ENCODE measurements at regions not wholly inside any gene's neighbourhood (a gene's known extent, or its start where the extent isn't known, plus 50 kb on each side); places are given as distances from the start of the nearest gene placed in this dataset.
"Not testable (repeated sequence)": the region's sequence is repeated elsewhere in the genome, so short reads cannot be mapped to it uniquely, and the experiment has no call there.

GRCh38 chr9:85310573-85310972, 431.2 kb downstream of the AGTPBP1 start:
- DNase-seq, result no peak
- intact Hi-C loops (cut with DNase I), result no loop called here
- no peaks in the 10 kb centered on the region for H3K9me3 ChIP-seq
- H3K4me1 ChIP-seq, result no peaks in the 10 kb centered on the region
- no peak overlapping the region for H3K27ac ChIP-seq
- no peaks in the 10 kb centered on the region for H3K36me3 ChIP-seq
- no peak overlapping the region for H3K4me3 ChIP-seq
- H3K27me3 ChIP-seq, result no peaks in the 10 kb centered on the region
- TF ChIP-seq CTCF (IDR thresholded peaks at IDR 0.05), result no peak
- ATAC-seq, result no peak

- intact Hi-C loops (cut with DNase I), result no loop called here
- no peaks in the 10 kb centered on the region for H3K27me3 ChIP-seq
- TF ChIP-seq CTCF (IDR thresholded peaks at IDR 0.05), result no peak
- H3K36me3 ChIP-seq, result no peaks in the 10 kb centered on the region
- H3K4me1 ChIP-seq, result no peaks in the 10 kb centered on the region
- no peaks in the 10 kb centered on the region for H3K9me3 ChIP-seq
- no peak for DNase-seq
- H3K27ac ChIP-seq, result no peak overlapping the region
- ATAC-seq, result no peak
- H3K4me3 ChIP-seq, result no peak overlapping the region
Observed at GRCh38 chr9:85303757-85304134, 438.0 kb downstream of the AGTPBP1 start.

GRCh38 chr9:85302938-85303756, 438.6 kb downstream of the AGTPBP1 start:
- Histone ChIP-seq H3K27ac (no peak overlapping the region), H3K4me3 (no peak overlapping the region), H3K36me3 (no peaks in the 10 kb centered on the region), H3K27me3 (no peaks in the 10 kb centered on the region), H3K9me3 (no peaks in the 10 kb centered on the region), H3K4me1 (no peaks in the 10 kb centered on the region)
- no peak for TF ChIP-seq CTCF (IDR thresholded peaks at IDR 0.05)
- intact Hi-C loops (cut with DNase I), result no loop called here
- DNase-seq (no peak), ATAC-seq (no peak)

- Histone ChIP-seq H3K36me3 (no peaks in the 10 kb centered on the region), H3K9me3 (no peaks in the 10 kb centered on the region), H3K27ac (no peak overlapping the region), H3K4me1 (no peaks in the 10 kb centered on the region), H3K27me3 (no peaks in the 10 kb centered on the region), H3K4me3 (no peak overlapping the region)
- TF ChIP-seq CTCF (IDR thresholded peaks at IDR 0.05), result no peak
- ATAC-seq (no peak), DNase-seq (no peak)
- intact Hi-C loops (cut with DNase I), result no loop called here
Observed at GRCh38 chr9:85298499-85298898, 443.3 kb downstream of the AGTPBP1 start.

GRCh38 chr9:85295244-85295643, 446.5 kb downstream of the AGTPBP1 start:
- intact Hi-C loops (cut with DNase I); H3K27me3 ChIP-seq; H3K4me1 ChIP-seq; DNase-seq; H3K4me3 ChIP-seq; H3K27ac ChIP-seq; H3K9me3 ChIP-seq; H3K36me3 ChIP-seq; ATAC-seq: not testable (repeated sequence)

GRCh38 chr9:85292261-85292660, 449.5 kb downstream of the AGTPBP1 start:
- no peak for TF ChIP-seq CTCF (IDR thresholded peaks at IDR 0.05)
- H3K4me3 ChIP-seq, result no peak overlapping the region
- no peaks in the 10 kb centered on the region for H3K27me3 ChIP-seq
- no peaks in the 10 kb centered on the region for H3K4me1 ChIP-seq
- H3K27ac ChIP-seq, result no peak overlapping the region
- H3K9me3 ChIP-seq, result no peaks in the 10 kb centered on the region
- ATAC-seq, result no peak
- DNase-seq, result no peak
- H3K36me3 ChIP-seq, result no peaks in the 10 kb centered on the region
- intact Hi-C loops (cut with DNase I), result no loop called here
